SH-SY5Y (cell line): ENCODE measurements at regions not wholly inside any gene's neighbourhood (a gene's known extent, or its start where the extent isn't known, plus 50 kb on each side); places are given as distances from the start of the nearest gene placed in this dataset.
A peak's percentile ranks its signal among the peaks of the same experiment; 100 is the strongest.

Experiments
- GATA2 ChIP-seq: IDR thresholded peaks from 2 replicates; pipeline ENCODE4 v1.6.1; 2011; ENCODE audit warnings: mild to moderate bottlenecking, low read depth, low read length
- GATA3 ChIP-seq: IDR thresholded peaks from 2 replicates; pipeline ENCODE4 v1.6.1; 2011; ENCODE audit warnings: low read depth, mild to moderate bottlenecking, low read length, moderate library complexity

- TF ChIP-seq GATA2 (peak; percentile 60), GATA3 (no peak)
Observed at GRCh38 chr1:2911421-2912178, 109.7 kb upstream of the ACTRT2 start.
